Activated naive CD4-positive, alpha-beta T cell treated with anti-CD3 and anti-CD28 coated beads, Interleukin-2, amount 50 U/mL, for 16 hours (primary cell): ENCODE measurements at regions not wholly inside any gene's neighbourhood (a gene's known extent, or its start where the extent isn't known, plus 50 kb on each side); places are given as distances from the start of the nearest gene placed in this dataset.

Experiments
- DNase-seq: peaks from one replicate; pipeline ENCODE4 v3.0.0-alpha.2; 2020

GRCh38 chr12:92210071-92210470 lies 64.4 kb upstream of the BTG1 start:
- DNase-seq: no peak

GRCh38 chr12:92208613-92209121 lies 63.0 kb upstream of the BTG1 start:
- no peak for DNase-seq

GRCh38 chr12:92206596-92206995 lies 61.0 kb upstream of the BTG1 start:
- DNase-seq: no peak

- no peak for DNase-seq
Measured at GRCh38 chr12:92206011-92206410, 60.4 kb upstream of the BTG1 start.

GRCh38 chr12:92199819-92200576 lies 54.4 kb upstream of the BTG1 start:
- no peak for DNase-seq

- no peak for DNase-seq
Measured at GRCh38 chr12:92197815-92198214, 52.2 kb upstream of the BTG1 start.

- DNase-seq: no peak
Measured at GRCh38 chr12:92196368-92196767, 50.7 kb upstream of the BTG1 start.
